ENCODE measurements at regions not wholly inside any gene's neighbourhood (a gene's known extent, or its start where the extent isn't known, plus 50 kb on each side); places are given as distances from the start of the nearest gene placed in this dataset.
"Not testable (repeated sequence)": the region's sequence is repeated elsewhere in the genome, so short reads cannot be mapped to it uniquely, and the experiment has no call there.

- TF ChIP-seq POLR2A (IDR thresholded peaks at IDR 0.05; ENCODE audit: low read depth, low read length); TAF1 (IDR thresholded peaks at IDR 0.05; ENCODE audit: low read depth, low read length); SPI1 (IDR thresholded peaks at IDR 0.05; ENCODE audit: low read depth, low read length); PAX5 (IDR thresholded peaks at IDR 0.05; ENCODE audit: insufficient read depth, low read length, severe bottlenecking); POLR2AphosphoS5 (IDR thresholded peaks at IDR 0.05; ENCODE audit: low read depth, low read length): not testable (repeated sequence)
These were observed 119.1 kb upstream of the HSF2 start for GRCh38 chr6:122280105-122281021.
